GM13976 (cell line): ENCODE measurements at regions not wholly inside any gene's neighbourhood (a gene's known extent, or its start where the extent isn't known, plus 50 kb on each side); places are given as distances from the start of the nearest gene placed in this dataset.

Source experiments
- DNase-seq: peaks from one replicate; pipeline ENCODE4 v3.0.0; 2012; ENCODE audit warnings: low spot score
- in situ Hi-C: fragments of 300-500 bp; cut with MboI; formaldehyde crosslinking; loops from one replicate; pipeline ENCODE4 v1.12.0; 2022; ENCODE audit warnings: low sequenced_read_pairs, mixed read lengths, inconsistent platforms; ENCODE audit not compliant: unreplicated experiment
- TF ChIP-seq, protein P1 (sequence below): IDR thresholded peaks from 2 replicates; pipeline ENCODE4 v1.5.1; 2012; ENCODE audit warnings: borderline replicate concordance, mild to moderate bottlenecking; ENCODE audit not compliant: insufficient read depth; ENCODE audit errors: extremely low read depth, missing control alignments, control extremely low read depth

DNA sequence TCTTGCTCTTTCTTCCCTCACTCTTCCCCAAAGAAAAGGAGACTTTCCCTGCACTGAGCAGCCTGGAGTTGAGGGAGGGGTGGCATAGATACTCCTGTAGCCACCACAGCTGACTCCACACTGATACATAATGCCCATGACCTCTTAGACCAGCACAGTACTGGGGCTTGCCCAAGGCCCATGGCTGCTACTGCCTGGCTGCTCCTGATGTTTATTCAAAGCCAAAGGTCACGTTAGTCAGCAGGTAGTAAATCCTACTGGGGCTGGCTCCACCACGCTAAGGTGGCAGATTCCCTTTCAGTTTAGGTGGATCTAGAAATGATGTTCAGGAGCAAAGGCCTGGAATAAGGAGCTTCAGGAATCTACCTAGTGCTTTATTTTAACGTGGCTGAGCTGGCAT is 212.7 kb downstream of the C3orf38 start:
- in situ Hi-C loops = no loop called here
- DNase-seq = no peak
- TF ChIP-seq, protein P1, sequence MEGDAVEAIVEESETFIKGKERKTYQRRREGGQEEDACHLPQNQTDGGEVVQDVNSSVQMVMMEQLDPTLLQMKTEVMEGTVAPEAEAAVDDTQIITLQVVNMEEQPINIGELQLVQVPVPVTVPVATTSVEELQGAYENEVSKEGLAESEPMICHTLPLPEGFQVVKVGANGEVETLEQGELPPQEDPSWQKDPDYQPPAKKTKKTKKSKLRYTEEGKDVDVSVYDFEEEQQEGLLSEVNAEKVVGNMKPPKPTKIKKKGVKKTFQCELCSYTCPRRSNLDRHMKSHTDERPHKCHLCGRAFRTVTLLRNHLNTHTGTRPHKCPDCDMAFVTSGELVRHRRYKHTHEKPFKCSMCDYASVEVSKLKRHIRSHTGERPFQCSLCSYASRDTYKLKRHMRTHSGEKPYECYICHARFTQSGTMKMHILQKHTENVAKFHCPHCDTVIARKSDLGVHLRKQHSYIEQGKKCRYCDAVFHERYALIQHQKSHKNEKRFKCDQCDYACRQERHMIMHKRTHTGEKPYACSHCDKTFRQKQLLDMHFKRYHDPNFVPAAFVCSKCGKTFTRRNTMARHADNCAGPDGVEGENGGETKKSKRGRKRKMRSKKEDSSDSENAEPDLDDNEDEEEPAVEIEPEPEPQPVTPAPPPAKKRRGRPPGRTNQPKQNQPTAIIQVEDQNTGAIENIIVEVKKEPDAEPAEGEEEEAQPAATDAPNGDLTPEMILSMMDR = no peak

DNA sequence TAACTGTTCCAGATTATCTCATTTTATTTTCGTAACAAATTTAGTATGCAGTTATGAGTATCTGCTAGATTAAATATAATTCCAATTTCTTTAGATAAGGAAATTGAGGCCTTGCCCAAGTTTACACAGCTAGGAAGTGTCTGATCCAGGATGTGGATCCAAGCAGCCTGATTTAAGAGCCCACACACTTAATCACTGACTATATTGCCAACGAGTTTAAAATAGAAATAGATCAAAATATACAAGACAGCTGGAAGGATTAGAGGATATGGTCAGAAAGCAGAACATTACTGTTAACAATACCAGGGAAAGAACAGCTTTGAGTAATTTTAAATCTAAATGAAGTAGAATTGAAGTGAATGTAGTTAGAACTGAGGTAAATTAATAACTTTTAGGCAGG is 215.2 kb downstream of the C3orf38 start:
- DNase-seq = no peak
- in situ Hi-C loops = no loop called here
- TF ChIP-seq, protein P1 = no peak

DNA sequence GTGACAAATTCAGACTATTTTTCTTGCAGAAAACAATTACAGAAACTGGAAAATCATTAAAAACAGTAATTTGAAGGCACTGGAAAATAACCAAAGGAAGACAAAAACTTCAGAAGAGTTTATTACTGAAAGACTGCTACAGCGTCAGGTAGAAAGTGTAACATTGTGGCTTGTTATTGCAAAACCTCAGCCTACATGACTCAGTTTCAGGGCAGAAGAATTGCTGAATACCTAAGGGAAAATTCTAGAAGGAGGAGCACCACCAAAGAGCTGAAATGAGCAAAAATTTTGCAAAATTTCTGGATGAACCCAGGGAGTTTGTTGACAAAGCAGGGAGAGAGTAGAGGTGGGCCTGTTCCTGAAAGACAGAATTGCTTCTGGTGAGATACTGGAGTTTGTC is 219.6 kb downstream of the C3orf38 start:
- DNase-seq = no peak
- TF ChIP-seq, protein P1 = no peak
- in situ Hi-C loops = no loop called here

DNA sequence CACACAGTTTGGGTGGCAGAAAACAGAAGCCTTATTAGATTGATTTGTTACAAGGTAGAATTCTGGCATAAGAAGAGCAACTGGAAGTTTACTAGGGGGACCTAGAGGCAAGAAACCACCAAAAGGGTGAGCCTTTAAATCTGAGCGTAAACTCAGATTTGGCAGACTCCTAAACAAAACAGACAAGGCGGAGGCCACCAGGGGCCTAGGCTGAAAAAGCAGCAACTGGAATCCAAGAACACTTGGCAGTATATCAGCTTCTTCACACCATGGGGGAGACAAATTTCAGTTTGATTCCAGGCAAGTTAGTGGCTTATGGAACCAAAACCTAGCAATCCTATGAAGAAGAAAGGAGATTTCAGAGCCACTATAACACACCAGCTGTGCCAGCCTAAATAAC is 220.0 kb downstream of the C3orf38 start:
- in situ Hi-C loops = no loop called here
- no peak for DNase-seq
- TF ChIP-seq, protein P1 = no peak

DNA sequence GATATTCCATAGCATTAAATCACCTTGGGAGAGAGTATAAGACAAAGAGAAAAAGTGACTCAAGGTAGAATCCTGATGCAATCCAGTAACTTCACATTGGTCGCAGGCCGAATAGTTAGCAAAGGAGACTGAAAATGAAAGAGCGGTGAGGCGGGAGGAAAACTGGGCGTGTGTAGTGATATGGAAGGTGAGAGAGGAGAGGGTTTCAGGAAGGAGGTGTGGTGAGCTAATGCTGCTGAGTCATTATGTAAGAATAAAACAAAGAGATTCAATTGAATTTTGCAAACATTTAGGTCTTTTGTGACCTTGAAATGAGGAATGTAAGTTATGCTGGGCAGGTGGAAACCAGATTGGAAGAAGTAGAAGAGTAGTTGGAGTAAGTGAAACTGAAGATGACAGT is 235.3 kb downstream of the C3orf38 start:
- in situ Hi-C loops = no loop called here
- TF ChIP-seq, protein P1 = no peak
- no peak for DNase-seq

DNA sequence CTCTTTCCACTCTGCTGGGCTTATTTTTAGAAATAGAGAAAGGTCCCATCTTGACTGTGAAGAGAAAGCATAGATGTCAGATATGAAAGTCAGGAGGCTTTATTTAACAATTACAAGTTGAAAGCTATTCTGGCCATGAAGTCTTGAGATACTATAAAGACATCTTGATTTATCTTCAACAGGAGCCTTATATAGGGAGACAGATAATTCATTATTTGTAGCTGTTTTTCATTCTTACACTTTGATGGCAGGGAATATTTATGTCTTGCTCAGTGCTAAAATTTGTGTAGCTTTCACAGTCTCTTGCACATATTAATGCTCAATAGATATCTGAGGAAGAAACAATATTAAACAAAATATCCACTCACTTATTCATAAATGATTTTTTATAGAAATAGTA is 248.8 kb downstream of the C3orf38 start:
- no peak for DNase-seq
- in situ Hi-C loops = no loop called here
- TF ChIP-seq, protein P1 = no peak

DNA sequence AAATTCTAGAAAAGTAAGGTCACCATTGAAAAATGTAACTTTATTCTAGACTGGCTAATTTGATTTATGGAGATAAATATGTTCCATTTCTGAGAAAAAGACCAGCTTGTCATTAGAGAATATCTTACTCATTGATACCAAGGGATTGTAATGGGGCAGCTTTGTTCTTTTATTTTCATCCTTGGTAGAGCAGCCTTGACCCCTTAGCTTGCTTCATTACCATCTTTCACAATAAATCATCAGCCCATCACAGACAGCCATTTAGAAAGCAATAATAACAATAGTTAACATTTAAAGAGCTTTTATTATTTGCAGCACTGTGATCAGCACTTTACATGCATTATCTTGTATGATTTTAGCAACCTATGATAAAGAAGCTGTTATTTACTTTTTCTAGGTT is 253.6 kb downstream of the C3orf38 start:
- TF ChIP-seq, protein P1 = no peak
- in situ Hi-C loops = no loop called here
- no peak for DNase-seq
